Panc1 (cell line): ENCODE measurements at regions not wholly inside any gene's neighbourhood (a gene's known extent, or its start where the extent isn't known, plus 50 kb on each side); places are given as distances from the start of the nearest gene placed in this dataset.

Experiments
- ATAC-seq: fragments of 200-7000 bp; cut with Tn5 transposase; 2 replicates; pipeline ENCODE4 v1.9.1; 2020; ENCODE audit warnings: mild to moderate bottlenecking, moderate library complexity
- BruUV-seq: library from RNA; stranded (reverse); fragments of 400-500 nt; replicated peaks from 2 replicates; lab custom pipeline; 2021; lab: Mats Ljungman, UMichigan
- CTCF ChIA-PET: fragments of 300-600 bp; sonication (Branson Sonifier 250); formaldehyde crosslinking; loops from one replicate; lab custom pipeline; 2022; ENCODE audit warnings: antibody characterized with exemption; lab: Charles Lee
- POLR2A ChIA-PET: fragments of 300-600 bp; sonication (Branson Sonifier 250); formaldehyde crosslinking; loops from one replicate; lab custom pipeline; 2022; ENCODE audit warnings: antibody characterized with exemption; lab: Charles Lee
- DNase-seq: peaks from one replicate; pipeline ENCODE4 v3.0.0-alpha.2; 2010; ENCODE audit warnings: low read depth, low spot score
- H3K27ac ChIP-seq: 2 replicates; pipeline ENCODE4 v1.5.1; 2011; ENCODE audit warnings: mild to moderate bottlenecking, low read length, inconsistent platforms
- H3K27me3 ChIP-seq: fragments of 200-500 bp; sonication (Bioruptor generic); 2 replicates; pipeline ENCODE4 v1.6.0; 2014; ENCODE audit warnings: low read length, inconsistent platforms; ENCODE audit not compliant: control insufficient read depth, insufficient read depth
- H3K36me3 ChIP-seq: fragments of 200-500 bp; sonication (Bioruptor generic); 2 replicates; pipeline ENCODE4 v1.5.1; 2014; ENCODE audit warnings: inconsistent platforms, mild to moderate bottlenecking, low read length, moderate library complexity; ENCODE audit not compliant: control insufficient read depth, insufficient read depth
- H3K4me1 ChIP-seq: 2 replicates; pipeline ENCODE4 v1.5.1; 2011; ENCODE audit warnings: inconsistent platforms, mild to moderate bottlenecking, low read length, moderate library complexity; ENCODE audit not compliant: control insufficient read depth, insufficient read depth
- H3K4me3 ChIP-seq, 2 experiments: 2 replicates each; pipeline ENCODE4 v1.5.1; 2011 to 2012; ENCODE audit warnings: low read depth in 2 of 2, low read length in 2 of 2, mild to moderate bottlenecking in 2 of 2, inconsistent platforms in 1 of 2, moderate library complexity in 1 of 2
- H3K9me3 ChIP-seq: fragments of 200-500 bp; sonication (Bioruptor generic); 2 replicates; pipeline ENCODE4 v1.5.1; 2014; ENCODE audit warnings: low read depth, mild to moderate bottlenecking, inconsistent platforms, low read length, moderate library complexity; ENCODE audit not compliant: control insufficient read depth, insufficient read depth
- POLR2AphosphoS5 ChIP-seq: IDR thresholded peaks from 2 replicates; pipeline ENCODE4 v1.6.1; 2012; ENCODE audit warnings: mild to moderate bottlenecking, low read depth, low read length, moderate library complexity
- SIN3A ChIP-seq: IDR thresholded peaks from 2 replicates; pipeline ENCODE4 v1.6.1; 2012; ENCODE audit warnings: low read depth, mild to moderate bottlenecking, low read length, moderate library complexity, borderline replicate concordance; ENCODE audit not compliant: insufficient read depth
- TCF7L2 ChIP-seq: IDR thresholded peaks from 2 replicates; pipeline ENCODE4 v1.6.1; 2011; ENCODE audit warnings: mild to moderate bottlenecking, low read depth, low read length, inconsistent platforms
- in situ Hi-C: cut with HindIII; loops from 2 replicates; pipeline ENCODE4 v1.10.0; 2016; ENCODE audit warnings: low sequenced_read_pairs, low pct_unique_long_range_greater_than_20kb
- intact Hi-C: fragments of 100-400 bp; cut with micrococcal nuclease; formaldehyde crosslinking; loops from one replicate; pipeline ENCODE4 v1.10.0; 2022; ENCODE audit not compliant: unreplicated experiment
- TF ChIP-seq, protein P1 (sequence below), 2 experiments: IDR thresholded peaks; 2 replicates each; pipeline ENCODE4 v1.6.1; 2011 to 2012; ENCODE audit warnings: low read depth in 2 of 2, control low read depth in 1 of 2, low read length in 1 of 2, mild to moderate bottlenecking in 1 of 2, moderate library complexity in 1 of 2; ENCODE audit not compliant: insufficient read depth in 1 of 2
- TF ChIP-seq, protein P2 (sequence below): fragments of 450-650 bp; IDR thresholded peaks from 2 replicates; pipeline ENCODE4 v1.5.1; 2017; ENCODE audit warnings: mild to moderate bottlenecking

DNA sequence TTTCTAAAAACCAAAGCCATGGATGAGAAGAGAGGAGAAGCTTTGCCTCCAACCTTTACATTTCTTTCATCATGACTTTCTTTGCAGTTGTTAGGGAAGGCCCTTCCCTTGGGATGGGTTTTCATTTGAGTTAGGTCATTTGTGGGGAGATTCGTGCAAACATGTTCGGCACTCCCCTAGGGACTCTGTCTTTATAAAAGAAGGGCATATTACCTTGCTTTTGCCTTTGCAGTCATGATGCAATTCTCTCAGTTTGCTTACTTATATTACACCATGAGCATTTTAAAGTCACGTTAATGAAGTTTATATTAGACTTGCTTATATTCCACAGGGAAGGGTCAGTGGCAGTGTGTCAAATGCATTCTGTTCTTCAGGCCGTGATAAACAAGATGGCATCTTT, 289.3 kb upstream of the WWC1 start:
- DNase-seq = no peak
- intact Hi-C loops (no loop called here), in situ Hi-C loops (no loop called here)
- no peaks in the 10 kb centered on the region for H3K9me3 ChIP-seq
- no peak for ATAC-seq
- no peak for TF ChIP-seq POLR2AphosphoS5
- TF ChIP-seq, protein P1, sequence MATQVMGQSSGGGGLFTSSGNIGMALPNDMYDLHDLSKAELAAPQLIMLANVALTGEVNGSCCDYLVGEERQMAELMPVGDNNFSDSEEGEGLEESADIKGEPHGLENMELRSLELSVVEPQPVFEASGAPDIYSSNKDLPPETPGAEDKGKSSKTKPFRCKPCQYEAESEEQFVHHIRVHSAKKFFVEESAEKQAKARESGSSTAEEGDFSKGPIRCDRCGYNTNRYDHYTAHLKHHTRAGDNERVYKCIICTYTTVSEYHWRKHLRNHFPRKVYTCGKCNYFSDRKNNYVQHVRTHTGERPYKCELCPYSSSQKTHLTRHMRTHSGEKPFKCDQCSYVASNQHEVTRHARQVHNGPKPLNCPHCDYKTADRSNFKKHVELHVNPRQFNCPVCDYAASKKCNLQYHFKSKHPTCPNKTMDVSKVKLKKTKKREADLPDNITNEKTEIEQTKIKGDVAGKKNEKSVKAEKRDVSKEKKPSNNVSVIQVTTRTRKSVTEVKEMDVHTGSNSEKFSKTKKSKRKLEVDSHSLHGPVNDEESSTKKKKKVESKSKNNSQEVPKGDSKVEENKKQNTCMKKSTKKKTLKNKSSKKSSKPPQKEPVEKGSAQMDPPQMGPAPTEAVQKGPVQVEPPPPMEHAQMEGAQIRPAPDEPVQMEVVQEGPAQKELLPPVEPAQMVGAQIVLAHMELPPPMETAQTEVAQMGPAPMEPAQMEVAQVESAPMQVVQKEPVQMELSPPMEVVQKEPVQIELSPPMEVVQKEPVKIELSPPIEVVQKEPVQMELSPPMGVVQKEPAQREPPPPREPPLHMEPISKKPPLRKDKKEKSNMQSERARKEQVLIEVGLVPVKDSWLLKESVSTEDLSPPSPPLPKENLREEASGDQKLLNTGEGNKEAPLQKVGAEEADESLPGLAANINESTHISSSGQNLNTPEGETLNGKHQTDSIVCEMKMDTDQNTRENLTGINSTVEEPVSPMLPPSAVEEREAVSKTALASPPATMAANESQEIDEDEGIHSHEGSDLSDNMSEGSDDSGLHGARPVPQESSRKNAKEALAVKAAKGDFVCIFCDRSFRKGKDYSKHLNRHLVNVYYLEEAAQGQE (IDR thresholded peaks at IDR 0.05; ENCODE audit: insufficient read depth in 1 of 2, low read depth in 2 of 2, low read length in 1 of 2) = no peak
- TF ChIP-seq, protein P2, sequence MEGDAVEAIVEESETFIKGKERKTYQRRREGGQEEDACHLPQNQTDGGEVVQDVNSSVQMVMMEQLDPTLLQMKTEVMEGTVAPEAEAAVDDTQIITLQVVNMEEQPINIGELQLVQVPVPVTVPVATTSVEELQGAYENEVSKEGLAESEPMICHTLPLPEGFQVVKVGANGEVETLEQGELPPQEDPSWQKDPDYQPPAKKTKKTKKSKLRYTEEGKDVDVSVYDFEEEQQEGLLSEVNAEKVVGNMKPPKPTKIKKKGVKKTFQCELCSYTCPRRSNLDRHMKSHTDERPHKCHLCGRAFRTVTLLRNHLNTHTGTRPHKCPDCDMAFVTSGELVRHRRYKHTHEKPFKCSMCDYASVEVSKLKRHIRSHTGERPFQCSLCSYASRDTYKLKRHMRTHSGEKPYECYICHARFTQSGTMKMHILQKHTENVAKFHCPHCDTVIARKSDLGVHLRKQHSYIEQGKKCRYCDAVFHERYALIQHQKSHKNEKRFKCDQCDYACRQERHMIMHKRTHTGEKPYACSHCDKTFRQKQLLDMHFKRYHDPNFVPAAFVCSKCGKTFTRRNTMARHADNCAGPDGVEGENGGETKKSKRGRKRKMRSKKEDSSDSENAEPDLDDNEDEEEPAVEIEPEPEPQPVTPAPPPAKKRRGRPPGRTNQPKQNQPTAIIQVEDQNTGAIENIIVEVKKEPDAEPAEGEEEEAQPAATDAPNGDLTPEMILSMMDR = no peak
- TF ChIP-seq TCF7L2 = no peak
- TF ChIP-seq SIN3A = no peak
- H3K27ac ChIP-seq = no peak overlapping the region
- H3K4me3 ChIP-seq = no peak overlapping the region
- ChIA-PET POLR2A (no interaction called here), CTCF (no interaction called here)
- H3K4me1 ChIP-seq = no peaks in the 10 kb centered on the region
- H3K27me3 ChIP-seq = no peaks in the 10 kb centered on the region
- no TSS peak for BruUV-seq
- H3K36me3 ChIP-seq = no peaks in the 10 kb centered on the region

DNA sequence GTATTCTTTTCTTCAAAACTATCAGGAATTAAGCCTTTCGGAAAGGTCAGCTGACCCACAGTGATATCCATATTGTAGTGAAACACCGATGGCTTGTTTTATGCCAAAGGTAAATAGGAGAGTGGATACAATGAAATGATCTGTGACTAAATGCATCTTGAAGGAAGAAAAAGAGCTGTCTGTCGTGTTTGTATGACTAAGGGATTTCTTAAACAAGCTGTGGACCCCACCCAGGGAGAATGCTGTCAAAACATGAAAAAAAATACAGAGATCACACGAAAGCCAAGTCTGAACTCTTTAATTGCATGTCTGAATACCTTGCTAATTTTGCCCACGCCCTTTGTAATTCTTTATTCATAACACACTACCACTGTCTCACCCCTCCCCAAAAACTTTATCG, 286.4 kb upstream of the WWC1 start:
- no peak overlapping the region for H3K4me3 ChIP-seq
- no peaks in the 10 kb centered on the region for H3K4me1 ChIP-seq
- no peaks in the 10 kb centered on the region for H3K36me3 ChIP-seq
- DNase-seq (no peak), ATAC-seq (no peak)
- in situ Hi-C loops (no loop called here), intact Hi-C loops (no loop called here)
- ChIA-PET POLR2A (no interaction called here), CTCF (no interaction called here)
- H3K9me3 ChIP-seq = no peaks in the 10 kb centered on the region
- BruUV-seq = no TSS peak
- TF ChIP-seq POLR2AphosphoS5 = no peak
- TF ChIP-seq, protein P2 = no peak
- TF ChIP-seq SIN3A = no peak
- TF ChIP-seq TCF7L2 = no peak
- TF ChIP-seq, protein P1 (IDR thresholded peaks at IDR 0.05; ENCODE audit: insufficient read depth in 1 of 2, low read depth in 2 of 2, low read length in 1 of 2) = no peak
- H3K27ac ChIP-seq = no peak overlapping the region
- no peaks in the 10 kb centered on the region; the same call in 1 of the 2 replicates for H3K27me3 ChIP-seq
